GM19035 (cell line): ENCODE measurements at regions not wholly inside any gene's neighbourhood (a gene's known extent, or its start where the extent isn't known, plus 50 kb on each side); places are given as distances from the start of the nearest gene placed in this dataset.
"Not testable (repeated sequence)": the region's sequence is repeated elsewhere in the genome, so short reads cannot be mapped to it uniquely, and the experiment has no call there.

Source experiments
- ATAC-seq: cut with Tn5 transposase; IDR thresholded peaks from one replicate; pipeline ENCODE4 v1.9.1; 2021; ENCODE audit not compliant: unreplicated experiment

DNA sequence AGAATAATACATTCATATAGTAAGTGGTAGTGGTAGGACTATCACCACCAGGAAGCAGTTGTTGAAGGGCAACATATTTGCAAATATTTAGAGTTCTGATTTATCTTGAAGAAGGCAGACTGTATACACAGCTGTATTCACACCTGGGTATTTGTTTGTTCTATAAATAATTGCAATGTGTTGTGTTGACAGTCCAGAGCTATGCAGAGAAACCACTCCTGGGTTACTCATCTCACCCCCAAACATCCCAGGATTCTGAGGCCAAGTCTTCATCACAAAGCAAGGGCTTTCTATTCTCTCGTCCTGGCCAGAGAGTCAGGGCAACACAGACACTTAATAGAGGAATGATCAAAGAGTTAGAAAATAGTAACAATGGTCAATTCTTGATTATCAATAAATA, 102.1 kb upstream of the FAT3 start:
- ATAC-seq = no peak

DNA sequence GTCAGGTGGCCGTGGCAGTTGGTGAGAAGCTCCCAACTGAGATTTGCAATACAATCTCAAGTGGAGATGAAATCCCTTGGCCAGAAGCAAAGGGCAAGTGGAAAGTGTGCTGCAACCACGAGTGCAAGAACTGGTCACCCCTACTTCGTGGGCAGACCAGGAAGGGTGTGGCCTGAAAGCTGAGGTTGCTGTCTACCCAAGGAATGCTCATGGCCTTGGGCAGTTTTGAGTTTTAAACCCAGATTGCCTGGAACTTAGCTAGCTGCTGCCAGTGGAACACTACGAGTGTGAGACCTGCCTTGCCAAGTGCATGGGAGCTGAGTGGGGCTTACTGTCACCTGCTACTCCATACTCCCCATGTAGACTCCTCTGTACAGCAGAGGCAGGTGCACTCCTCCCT, 113.3 kb upstream of the FAT3 start:
- ATAC-seq = no peak

DNA sequence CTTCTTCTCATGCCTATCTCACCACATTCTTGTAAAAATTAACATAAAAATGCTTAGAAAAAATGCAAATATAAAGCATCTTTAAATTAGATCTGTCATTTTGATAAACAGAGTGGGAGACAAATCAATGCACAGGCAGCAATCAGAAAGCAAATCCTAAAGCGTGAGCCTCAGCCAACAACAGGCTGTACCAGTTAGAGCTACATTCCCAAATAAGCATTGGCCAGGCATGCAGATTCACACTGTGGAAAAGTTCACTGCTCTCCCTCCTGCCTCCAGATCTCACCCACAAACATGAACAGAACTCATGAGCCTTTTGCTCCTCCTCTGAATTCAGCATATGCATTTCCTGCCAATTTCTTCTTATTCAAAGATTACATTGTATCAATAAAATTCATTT, 115.2 kb upstream of the FAT3 start:
- no peak for ATAC-seq

DNA sequence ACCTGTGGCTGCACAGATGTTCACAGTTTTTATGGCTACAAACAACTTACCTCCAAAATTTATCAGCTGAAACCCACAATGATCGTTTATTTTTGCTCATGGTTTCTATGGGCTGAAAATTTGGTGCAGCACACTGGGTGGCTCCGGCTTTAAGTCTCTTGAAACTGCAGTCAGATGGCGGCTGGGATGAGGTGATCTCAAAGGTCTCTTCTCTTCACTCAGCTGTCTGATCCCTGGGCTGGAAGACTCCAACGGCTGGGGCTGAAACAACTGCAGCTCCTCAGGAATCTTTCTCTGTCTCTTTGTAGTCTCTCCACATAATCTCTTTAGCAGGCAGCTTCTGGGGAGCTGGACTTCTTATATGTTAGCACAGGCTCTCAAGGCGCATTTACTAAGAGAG, 117.3 kb upstream of the FAT3 start:
- no peak for ATAC-seq

DNA sequence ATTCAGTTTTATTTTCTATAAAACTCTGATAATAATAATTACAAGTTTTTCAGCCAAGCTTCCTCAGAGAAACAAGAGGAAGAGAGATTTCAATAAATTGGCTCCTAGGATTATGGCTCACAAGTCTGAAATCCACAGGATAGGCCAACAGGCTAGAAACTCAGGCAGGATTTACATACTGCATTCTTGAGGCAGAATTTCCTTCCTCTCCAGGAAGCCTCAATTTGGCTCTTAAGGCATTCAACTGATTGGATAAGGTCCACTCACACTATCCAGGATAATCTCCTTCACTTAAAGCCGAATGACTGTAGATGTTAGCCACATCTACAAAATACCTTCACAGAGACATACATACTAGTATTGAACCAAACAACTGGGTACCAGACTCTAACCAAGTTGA, 120.3 kb upstream of the FAT3 start:
- ATAC-seq = no peak

DNA sequence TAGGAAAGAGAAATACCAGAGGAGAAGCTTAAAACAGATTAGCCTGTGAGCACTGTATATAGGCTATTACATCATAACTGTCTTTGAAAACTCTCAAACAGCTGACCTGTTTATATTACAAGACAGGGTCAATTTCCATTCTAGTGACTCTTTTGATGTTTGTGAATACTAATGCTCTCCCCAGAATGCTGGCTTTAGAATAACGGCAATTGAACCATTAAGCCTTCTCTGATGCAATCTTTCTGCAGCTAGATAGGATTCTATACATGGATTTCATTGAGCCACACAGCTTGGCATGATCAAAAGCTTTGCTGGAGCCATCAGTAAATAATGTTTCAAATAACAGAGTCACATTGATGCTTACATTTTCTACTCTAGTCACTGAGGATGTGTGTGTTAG, 122.7 kb upstream of the FAT3 start:
- ATAC-seq = no peak

DNA sequence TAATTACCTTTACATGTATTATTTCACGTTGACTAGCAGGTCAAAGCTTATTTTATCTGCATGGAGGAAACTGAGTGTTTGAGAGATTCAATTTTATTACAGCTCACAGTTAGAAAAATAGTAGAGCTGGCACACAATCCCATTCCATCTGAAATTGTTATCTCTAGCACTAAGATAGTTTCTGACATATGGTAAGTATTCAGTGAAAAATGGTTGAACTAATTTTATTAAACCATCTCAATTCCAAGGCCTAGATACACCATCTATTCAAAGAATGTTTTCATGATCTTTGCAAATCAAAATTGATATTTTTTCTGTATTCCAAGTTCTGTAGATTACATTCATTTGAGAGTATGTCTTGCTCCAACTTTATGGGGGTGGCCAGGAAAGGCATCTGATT, 125.4 kb upstream of the FAT3 start:
- ATAC-seq = no peak

DNA sequence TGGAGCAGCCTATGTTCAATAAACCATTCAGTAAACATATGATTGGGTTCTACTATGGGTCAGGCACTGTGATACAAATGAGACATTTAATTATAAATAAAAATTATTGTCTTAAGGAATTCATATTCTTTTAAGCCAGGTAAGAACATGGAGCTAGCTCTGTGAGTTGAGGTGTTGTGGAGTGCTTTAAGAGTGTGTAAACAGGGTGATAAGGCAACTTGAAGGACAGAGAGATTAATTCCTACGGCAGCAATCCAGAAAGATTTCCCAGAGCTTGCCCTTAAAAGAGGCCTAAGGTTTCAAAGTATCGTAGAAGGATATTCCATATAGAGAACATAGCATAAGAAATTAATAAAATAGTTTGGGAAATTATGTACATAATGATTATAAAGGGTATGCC, 126.4 kb upstream of the FAT3 start:
- ATAC-seq = no peak

DNA sequence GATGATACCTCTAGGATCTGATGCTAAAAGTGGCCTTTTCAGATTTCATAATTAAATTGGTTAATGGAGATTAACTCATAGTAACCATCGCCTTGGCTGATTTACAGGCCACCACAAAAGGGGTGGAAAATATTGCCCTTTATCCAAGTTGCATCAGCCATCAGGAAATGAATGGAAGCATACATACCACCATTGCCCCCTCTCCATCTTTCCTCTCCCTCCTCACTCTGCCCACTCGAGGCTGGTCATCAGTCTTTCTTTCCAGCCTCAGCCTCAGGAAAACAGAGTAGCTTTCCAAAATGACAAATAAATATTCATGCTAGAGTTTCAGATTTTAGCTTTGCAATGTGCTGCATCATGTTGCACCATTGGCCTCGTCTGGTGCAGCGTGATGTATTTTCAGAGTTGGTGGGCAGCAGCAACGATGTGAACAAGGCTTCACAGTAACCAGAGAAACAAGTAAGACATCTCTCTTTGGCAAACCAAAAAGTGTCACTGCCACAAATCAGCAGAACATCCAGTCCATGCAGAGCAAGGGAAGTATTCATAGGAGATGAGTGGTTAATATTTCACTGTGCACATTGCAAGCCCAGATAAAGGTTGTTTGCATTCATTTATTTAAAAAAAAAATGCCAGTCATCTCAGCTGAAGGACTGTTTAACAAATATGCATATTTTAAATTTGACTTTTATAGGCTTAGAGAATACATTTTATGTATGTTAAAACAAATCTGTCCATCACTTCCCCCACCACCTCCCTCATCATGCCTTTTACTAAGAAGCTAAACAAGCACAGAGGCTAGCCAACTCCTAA, 136.7 kb upstream of the FAT3 start:
- ATAC-seq = no peak

DNA sequence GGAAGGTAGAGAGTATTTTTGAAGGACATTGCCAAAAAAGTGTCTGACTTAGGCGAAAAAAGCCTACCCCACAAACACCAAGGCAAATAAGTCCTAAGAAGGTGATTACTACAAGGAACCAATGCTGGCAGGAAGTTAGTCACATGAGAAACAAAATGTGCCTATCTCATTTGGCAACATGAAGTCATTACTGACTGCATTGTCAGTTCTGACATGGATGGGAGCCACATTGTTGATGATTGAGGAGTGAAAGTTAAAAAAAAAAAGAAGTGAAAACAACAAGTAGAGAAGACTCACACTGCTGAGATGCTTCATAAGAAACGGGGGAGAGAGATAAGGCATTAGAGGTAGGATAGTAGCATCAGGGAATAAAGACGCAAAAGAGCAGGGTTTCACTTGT, 141.5 kb upstream of the FAT3 start:
- no peak for ATAC-seq

DNA sequence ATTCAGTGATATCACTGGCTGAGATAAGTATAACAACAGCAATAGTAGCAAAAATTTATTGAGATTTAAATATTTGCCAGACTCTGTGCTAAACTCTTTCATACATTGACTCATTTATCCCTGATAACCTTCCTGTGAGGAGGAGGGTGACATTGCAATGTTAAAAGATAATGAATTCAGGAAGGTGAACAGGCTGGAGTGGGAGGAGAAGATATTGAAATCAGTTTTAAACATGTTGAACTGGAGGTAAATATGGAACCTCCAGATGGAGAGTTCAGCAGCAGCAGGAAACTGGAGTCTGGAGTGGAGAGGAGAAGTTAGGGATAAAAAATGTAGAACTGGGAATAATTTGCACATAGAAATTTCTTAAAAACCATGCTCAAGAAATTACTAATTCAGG, 142.0 kb upstream of the FAT3 start:
- ATAC-seq = no peak

DNA sequence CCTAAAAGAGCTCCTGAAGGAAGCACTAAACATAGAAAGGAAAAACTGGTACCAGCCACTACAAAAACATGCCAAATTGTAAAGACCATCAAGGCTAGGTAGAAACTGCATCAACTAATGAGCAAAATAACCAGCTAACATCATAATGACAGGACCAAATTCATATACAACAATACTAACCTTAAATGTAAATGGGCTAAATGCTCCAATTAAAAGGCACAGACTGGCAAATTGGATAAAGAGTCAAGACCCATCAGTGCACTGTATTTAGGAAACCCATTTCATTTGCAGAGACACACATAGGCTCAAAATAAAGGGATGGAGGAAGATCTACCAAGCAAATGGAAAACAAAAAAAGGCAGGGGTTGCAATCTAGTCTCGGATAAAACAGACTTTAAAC, 150.1 kb upstream of the FAT3 start:
- not testable (repeated sequence) for ATAC-seq

DNA sequence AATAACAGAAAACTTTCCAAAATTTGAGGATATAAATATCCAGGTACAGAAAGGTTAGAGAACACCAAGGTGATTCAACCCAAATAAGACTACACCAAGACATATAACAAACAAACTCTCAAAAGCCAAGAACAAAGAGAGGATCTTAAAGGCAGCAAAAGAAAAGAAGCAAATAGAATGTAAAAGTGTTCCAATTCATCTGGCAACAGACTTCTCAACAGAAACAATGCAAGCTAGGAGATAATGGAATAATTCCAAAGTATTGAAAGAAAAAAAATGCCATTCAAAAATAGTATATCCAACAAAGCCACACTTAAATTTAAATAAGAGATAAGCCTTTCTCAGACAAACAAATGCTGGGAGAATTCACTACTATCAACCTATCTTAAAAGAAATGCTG, 153.0 kb upstream of the FAT3 start:
- ATAC-seq = no peak

DNA sequence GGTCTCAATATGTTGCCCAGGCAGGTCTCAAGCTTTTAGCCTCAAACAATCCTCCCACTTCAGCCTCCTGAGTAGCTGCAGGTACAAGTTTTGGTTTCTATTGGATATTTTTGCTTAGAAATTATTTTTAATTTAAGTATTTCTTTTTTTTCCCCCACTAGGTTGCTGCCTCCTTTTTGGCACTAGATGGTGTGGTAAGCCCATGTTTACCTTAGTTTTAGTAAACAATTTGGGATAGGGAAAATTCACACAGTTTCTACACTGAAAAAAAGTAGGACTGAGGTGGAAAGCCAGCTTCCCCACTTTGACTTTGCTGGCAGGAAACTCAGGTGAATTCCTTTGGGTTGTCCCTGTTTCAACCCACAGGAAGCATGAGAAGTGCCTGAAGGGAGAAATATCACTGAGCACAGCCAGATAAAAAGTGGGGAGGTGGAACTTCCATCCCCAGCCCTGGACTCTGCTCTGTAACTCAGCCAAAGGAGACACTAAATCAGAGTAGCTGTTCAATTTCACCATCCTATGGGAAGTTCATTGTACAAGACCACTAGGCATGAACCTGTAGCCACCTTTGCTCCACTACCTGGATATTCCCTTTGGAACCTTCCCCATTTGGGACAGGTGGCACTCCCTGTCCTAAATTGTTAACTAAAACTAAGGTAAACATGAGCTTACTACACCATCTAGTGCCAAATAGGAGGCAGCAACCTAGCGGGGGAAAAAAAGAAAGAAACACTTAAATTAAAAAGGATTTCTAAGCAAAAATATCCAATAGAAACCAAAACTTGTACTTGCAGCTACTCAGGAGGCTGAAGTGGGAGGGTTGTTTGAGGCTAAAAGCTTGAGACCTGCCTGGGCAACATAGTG, 154.4 kb upstream of the FAT3 start:
- ATAC-seq = no peak

DNA sequence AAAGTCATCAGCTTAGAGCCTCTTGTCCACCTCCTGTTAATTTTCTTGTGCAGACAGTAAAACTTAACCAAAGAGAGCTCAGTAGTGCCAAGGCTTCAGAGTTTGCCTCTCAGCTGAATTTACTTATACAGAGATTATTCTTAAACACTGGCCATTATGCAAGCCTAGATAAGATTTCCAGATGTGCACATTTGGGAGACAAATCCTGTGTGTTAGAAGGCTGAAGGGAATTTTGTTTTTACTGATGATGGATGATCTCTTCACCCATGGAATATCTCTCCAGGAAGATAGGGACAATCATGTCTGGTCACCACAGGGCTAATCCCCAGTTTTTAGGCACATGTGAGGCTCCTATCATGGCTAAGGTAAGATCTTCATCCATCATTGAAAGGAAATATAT, 157.6 kb upstream of the FAT3 start:
- no peak for ATAC-seq

DNA sequence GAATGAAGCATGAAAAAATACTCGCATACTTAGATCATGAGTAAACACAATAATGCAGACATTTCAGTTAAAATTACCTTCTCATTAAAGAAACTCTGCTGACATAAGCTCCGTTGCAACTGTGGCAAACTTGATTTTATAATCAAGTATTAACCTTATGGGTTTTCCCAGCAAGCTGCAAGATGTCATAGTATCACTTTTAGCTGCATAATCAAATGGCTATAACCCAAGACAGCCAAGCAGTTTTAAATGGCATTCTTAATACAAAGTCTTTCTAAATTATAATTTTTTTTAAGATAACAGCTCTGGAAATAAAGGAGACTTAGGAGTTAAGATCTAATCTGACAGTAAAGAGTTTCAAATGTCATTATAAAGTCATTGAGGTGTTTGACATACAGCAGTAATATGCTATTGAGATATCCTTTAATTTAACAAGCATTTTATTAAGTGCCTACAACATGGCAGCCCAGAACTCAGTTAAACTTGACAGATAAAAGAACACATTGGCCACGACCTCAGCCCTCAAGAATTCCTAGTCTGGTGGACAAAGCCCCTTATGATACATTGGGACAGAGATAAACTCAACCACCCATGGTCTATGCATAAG, 163.1 kb upstream of the FAT3 start:
- no peak for ATAC-seq

DNA sequence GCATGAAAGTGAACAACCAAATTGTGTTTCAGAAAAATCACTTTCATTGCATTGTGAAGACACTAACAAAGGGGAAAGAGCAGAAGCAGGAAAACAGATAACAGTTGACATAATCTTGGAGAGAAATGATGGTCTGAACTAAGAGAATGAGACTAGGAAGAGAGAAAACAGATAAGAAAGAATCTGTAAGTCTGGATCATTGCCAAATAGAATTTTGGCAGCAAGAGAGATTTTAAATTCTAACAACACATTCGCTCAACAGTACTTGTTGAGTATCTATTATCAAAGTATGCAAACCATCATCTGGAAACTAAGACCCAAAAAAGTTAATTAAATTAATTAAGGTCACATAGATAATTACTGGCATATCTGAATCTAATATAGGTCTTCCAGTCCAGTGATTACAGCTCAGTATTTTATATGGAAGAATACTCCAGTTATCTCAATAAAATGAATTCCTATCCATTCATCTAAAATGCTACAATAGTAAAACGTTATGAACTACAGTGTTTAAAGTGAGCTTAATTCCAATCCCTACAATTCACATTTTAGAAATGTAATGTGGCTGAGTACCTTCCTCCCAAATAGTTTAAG, 166.7 kb upstream of the FAT3 start:
- ATAC-seq = no peak

DNA sequence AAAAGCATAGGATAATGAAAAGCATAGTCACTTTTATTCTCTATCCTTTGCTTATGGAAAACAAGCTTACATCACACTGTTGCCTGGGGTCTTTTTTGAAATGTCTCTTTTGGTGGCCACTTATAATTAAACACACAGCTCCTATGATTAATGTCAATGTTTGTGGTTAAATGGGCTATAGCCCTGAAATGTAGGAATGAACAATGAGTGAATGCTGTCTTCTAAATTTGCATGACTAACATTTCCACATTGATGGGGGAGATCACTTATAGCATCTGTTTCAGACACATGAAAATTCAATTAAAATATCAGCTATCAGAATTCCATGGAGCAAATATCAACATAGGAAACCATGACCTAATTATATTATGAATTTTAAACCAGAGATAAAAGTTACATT, 171.4 kb upstream of the FAT3 start:
- no peak for ATAC-seq

DNA sequence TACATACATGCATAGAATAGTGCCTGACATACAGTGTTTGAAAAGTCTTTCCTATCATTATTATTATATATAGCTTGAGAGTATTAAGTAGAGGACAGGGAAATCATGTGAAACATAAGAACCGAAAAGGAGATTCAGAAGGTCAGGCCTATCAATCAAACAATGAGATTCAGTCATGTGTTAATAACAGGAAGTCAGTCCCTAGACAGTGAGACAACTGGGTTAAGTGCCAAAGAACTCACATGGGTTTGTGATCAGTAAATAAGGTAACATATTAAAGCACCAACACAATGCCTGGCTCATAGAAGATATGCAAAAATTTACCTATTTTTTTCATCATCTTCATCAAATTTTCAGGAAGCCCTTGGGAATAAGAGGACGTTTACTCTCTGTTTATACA, 174.3 kb upstream of the FAT3 start:
- no peak for ATAC-seq

DNA sequence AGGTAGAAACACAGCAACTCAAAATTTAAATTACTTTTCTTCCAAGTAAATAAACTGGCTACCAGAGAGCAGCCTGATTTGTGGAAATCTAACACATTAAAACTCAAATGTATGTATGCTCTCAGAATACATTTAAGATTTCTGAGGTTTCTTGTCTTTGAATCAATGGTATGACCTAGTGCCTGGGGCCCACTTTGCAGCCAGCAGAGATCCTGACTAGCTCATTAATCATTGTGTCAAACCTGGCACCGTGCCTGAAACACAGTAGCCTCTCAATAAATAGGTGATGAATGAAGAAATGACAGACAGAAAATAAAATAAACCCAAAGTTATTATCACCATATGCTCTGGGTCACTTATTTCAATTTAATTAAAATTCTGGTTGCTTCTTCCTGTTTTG, 176.2 kb upstream of the FAT3 start:
- no peak for ATAC-seq

DNA sequence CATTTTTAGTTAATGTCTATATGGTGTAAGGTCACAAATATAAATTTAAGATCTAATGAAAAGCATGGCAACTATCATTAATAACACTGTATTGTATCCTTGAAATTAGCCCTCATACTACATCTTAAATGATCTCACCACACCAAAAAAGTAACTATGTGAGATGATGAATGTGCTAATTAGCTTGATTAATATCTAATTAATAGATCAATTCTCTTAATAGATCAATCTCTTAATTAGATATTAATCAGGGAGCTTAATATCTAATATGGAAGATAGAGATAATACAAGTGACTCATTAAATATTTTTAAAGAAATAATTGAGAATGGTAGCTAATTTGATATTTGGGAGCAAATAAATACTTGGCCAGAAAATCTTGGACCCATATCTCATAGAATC, 178.5 kb upstream of the FAT3 start:
- no peak for ATAC-seq

DNA sequence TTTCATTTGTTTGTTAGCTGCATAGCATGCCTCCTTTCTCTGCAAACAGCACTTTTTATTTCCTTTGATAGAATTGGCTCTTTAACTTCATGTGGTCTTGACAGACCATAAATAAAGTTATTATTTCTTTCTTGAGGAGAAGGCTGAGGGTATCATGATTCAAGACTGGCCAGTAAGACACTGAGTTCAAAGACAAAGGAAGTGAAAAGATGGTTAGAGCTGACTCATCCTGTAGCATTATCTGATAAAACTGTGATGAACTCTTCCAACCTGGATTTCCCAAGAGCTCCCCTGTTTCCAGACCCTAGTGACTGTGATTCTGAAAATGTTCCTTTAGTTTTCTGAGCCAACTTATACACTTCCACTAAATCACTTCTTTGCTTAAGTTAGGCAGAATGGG, 179.3 kb upstream of the FAT3 start:
- no peak for ATAC-seq
